HepG2 (cell line): ENCODE measurements at regions not wholly inside any gene's neighbourhood (a gene's known extent, or its start where the extent isn't known, plus 50 kb on each side); places are given as distances from the start of the nearest gene placed in this dataset.

ENCODE experiments used
- AGO2 ChIP-seq: fragments of 200-400 bp; formaldehyde crosslinking; optimal IDR thresholded peaks from 2 replicates; pipeline ENCODE3; 2017; ENCODE audit warnings: mild to moderate bottlenecking, low read depth, low read length, moderate library complexity
- BRD4 ChIP-seq: sonication (generic); formaldehyde crosslinking; IDR thresholded peaks from 2 replicates; pipeline ENCODE4 v1.4.0; 2020; ENCODE audit warnings: missing genetic modification reagents
- GATAD1 ChIP-seq: IDR thresholded peaks from 2 replicates; pipeline ENCODE4 v1.6.1; 2016; ENCODE audit warnings: missing genetic modification reagents, missing compliant biosample characterization
- NFKB2 ChIP-seq: sonication (generic); formaldehyde crosslinking; IDR thresholded peaks from 2 replicates; pipeline ENCODE4 v1.4.0; 2020; ENCODE audit warnings: missing genetic modification reagents, borderline replicate concordance
- PAX8 ChIP-seq: sonication (generic); formaldehyde crosslinking; IDR thresholded peaks from 2 replicates; pipeline ENCODE4 v1.8.0; 2022; ENCODE audit warnings: mild to moderate bottlenecking, missing genetic modification reagents, borderline replicate concordance
- RXRA ChIP-seq: sonication (generic); formaldehyde crosslinking; IDR thresholded peaks from 2 replicates; pipeline ENCODE4 v1.5.1; 2020; ENCODE audit warnings: missing genetic modification reagents
- ZNF264 ChIP-seq: sonication (generic); formaldehyde crosslinking; IDR thresholded peaks from 2 replicates; pipeline ENCODE4 v1.4.0; 2020; ENCODE audit warnings: missing genetic modification reagents
- ZNF546 ChIP-seq: sonication (generic); formaldehyde crosslinking; conservative IDR thresholded peaks from 2 replicates; pipeline ENCODE4 v1.8.1; 2023; ENCODE audit warnings: mild to moderate bottlenecking, missing genetic modification reagents
- ZNF564 ChIP-seq: sonication (generic); formaldehyde crosslinking; IDR thresholded peaks from 2 replicates; pipeline ENCODE4 v1.8.1; 2023; ENCODE audit warnings: mild to moderate bottlenecking, missing genetic modification reagents
- TF ChIP-seq, protein P1 (sequence below), 2 experiments: sonication (generic) in 1 of 2; formaldehyde crosslinking in 1 of 2; IDR thresholded peaks; 2 replicates each; pipeline versions ENCODE4 v1.5.1 to v1.6.1; 2011 to 2020; ENCODE audit warnings: borderline replicate concordance in 1 of 2, low read depth in 1 of 2, low read length in 1 of 2, mild to moderate bottlenecking in 1 of 2, missing genetic modification reagents in 1 of 2, moderate library complexity in 1 of 2
- TF ChIP-seq, protein P2 (sequence below): sonication (generic); formaldehyde crosslinking; IDR thresholded peaks from 2 replicates; pipeline ENCODE4 v1.8.0; 2022; ENCODE audit warnings: missing genetic modification reagents, mild to moderate bottlenecking, borderline replicate concordance
- TF ChIP-seq, protein P3 (sequence below): sonication (generic); formaldehyde crosslinking; IDR thresholded peaks from 2 replicates; pipeline ENCODE4 v1.4.0; 2020; ENCODE audit warnings: missing genetic modification reagents

DNA sequence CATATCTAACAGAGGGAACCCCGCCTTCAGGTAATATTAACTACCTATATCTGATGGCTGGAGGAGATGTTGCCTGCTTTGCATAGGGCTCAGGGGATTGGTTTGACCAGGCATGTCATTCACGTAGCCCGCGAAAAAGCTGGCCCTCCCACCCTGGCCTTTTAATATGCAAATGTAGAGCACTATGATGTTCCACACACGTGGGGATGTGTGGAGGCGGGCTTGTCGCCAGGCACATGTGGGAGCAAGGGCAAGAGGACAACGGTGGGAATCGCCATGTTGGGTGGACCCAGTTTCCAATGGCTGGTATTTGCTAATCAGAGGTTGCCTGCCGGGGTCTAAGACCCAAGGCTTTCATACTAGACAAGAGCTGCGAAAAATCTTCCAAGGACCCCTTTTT, 469.8 kb downstream of the ZPLD1 start (continued):
- TF ChIP-seq, protein P1, sequence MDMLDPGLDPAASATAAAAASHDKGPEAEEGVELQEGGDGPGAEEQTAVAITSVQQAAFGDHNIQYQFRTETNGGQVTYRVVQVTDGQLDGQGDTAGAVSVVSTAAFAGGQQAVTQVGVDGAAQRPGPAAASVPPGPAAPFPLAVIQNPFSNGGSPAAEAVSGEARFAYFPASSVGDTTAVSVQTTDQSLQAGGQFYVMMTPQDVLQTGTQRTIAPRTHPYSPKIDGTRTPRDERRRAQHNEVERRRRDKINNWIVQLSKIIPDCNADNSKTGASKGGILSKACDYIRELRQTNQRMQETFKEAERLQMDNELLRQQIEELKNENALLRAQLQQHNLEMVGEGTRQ (IDR thresholded peaks at IDR 0.05; ENCODE audit: low read depth, low read length): no peak
- TF ChIP-seq, protein P1 (CRISPR knock-in tag; IDR thresholded peaks at IDR 0.05; ENCODE audit: borderline replicate concordance): no peak
- no peak for TF ChIP-seq BRD4 (CRISPR knock-in tag)
- no peak for TF ChIP-seq ZNF264 (CRISPR knock-in tag)
- TF ChIP-seq ZNF546 (CRISPR knock-in tag): no peak
- no peak for TF ChIP-seq PAX8
- no peak for TF ChIP-seq NFKB2
- TF ChIP-seq, protein P2, sequence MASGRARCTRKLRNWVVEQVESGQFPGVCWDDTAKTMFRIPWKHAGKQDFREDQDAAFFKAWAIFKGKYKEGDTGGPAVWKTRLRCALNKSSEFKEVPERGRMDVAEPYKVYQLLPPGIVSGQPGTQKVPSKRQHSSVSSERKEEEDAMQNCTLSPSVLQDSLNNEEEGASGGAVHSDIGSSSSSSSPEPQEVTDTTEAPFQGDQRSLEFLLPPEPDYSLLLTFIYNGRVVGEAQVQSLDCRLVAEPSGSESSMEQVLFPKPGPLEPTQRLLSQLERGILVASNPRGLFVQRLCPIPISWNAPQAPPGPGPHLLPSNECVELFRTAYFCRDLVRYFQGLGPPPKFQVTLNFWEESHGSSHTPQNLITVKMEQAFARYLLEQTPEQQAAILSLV (CRISPR knock-in tag): no peak
- no peak for TF ChIP-seq ZNF564 (CRISPR knock-in tag)
- no peak for TF ChIP-seq GATAD1 (CRISPR knock-in tag)
- no peak for TF ChIP-seq RXRA
- no peak for TF ChIP-seq AGO2
- TF ChIP-seq, protein P3, sequence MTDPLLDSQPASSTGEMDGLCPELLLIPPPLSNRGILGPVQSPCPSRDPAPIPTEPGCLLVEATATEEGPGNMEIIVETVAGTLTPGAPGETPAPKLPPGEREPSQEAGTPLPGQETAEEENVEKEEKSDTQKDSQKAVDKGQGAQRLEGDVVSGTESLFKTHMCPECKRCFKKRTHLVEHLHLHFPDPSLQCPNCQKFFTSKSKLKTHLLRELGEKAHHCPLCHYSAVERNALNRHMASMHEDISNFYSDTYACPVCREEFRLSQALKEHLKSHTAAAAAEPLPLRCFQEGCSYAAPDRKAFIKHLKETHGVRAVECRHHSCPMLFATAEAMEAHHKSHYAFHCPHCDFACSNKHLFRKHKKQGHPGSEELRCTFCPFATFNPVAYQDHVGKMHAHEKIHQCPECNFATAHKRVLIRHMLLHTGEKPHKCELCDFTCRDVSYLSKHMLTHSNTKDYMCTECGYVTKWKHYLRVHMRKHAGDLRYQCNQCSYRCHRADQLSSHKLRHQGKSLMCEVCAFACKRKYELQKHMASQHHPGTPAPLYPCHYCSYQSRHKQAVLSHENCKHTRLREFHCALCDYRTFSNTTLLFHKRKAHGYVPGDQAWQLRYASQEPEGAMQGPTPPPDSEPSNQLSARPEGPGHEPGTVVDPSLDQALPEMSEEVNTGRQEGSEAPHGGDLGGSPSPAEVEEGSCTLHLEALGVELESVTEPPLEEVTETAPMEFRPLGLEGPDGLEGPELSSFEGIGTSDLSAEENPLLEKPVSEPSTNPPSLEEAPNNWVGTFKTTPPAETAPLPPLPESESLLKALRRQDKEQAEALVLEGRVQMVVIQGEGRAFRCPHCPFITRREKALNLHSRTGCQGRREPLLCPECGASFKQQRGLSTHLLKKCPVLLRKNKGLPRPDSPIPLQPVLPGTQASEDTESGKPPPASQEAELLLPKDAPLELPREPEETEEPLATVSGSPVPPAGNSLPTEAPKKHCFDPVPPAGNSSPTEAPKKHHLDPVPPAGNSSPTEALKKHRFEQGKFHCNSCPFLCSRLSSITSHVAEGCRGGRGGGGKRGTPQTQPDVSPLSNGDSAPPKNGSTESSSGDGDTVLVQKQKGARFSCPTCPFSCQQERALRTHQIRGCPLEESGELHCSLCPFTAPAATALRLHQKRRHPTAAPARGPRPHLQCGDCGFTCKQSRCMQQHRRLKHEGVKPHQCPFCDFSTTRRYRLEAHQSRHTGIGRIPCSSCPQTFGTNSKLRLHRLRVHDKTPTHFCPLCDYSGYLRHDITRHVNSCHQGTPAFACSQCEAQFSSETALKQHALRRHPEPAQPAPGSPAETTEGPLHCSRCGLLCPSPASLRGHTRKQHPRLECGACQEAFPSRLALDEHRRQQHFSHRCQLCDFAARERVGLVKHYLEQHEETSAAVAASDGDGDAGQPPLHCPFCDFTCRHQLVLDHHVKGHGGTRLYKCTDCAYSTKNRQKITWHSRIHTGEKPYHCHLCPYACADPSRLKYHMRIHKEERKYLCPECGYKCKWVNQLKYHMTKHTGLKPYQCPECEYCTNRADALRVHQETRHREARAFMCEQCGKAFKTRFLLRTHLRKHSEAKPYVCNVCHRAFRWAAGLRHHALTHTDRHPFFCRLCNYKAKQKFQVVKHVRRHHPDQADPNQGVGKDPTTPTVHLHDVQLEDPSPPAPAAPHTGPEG (CRISPR knock-in tag): no peak
